ENCODE measurements at regions not wholly inside any gene's neighbourhood (a gene's known extent, or its start where the extent isn't known, plus 50 kb on each side); places are given as distances from the start of the nearest gene placed in this dataset.
"Not testable (repeated sequence)": the region's sequence is repeated elsewhere in the genome, so short reads cannot be mapped to it uniquely, and the experiment has no call there.

DNA sequence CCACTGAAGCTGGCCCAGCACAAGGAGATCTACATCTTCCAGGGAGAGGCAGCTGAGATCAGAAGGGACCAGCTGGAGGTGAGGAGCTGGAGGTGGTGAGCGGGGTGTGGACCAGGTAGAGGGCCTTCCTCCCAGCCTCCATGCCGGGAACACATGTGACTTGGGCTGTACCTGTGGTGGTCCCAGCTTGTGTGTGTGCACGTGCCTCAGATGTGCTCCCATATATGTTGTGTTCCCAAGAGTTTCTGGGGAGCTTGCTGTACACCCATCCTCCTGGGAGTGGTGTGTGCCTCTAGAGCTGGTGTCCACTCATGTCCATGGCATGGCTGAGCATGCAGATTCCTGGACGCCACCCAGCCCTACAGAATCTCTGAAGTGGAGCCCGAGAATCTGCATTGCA lies 183.7 kb upstream of the AKAP13 start:
- DNase-seq (ENCODE audit: low read depth); H3K4me3 ChIP-seq (ENCODE audit: low read depth, low read length): not testable (repeated sequence)

DNA sequence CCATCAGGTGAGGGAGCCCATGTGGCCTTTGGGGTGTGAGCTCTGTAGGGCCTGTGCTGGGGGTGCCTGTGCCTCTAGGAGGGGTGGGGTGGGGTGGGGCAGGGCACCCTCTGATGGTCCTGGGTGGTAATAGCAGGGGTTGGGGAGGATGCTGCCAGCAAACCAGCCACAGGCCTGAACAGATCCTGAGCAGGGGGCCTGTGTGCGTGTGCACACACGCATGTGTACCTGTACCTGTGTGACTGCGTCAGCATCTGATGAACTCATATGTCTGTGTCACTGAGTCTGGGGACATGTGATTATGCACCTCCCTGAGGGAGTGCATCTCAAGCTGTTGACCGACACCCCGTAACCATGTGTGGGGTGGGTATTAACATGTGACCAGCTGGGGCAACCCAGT lies 182.8 kb upstream of the AKAP13 start:
- not testable (repeated sequence) for H3K4me3 ChIP-seq (ENCODE audit: low read depth, low read length); DNase-seq (ENCODE audit: low read depth)

DNA sequence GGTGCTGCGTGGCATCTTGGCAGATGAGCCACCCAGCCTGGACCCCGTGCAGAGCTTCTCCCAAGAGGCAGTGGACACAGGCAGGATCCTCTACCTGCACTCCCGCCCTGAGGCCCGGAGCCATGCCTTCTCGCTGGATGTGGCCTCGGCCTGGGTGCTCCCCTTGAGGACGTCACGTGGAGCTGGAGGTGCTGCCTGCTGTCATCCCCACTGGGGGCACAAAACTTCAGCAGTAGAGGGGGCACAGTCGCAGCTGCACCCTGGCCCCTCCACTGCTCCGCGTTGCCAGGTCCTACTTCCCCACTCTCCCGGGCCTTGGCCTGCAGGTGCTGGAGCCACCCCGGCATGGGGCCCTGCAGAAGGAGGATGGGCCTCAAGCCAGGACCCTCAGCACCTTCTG lies 182.0 kb upstream of the AKAP13 start:
- not testable (repeated sequence) for H3K4me3 ChIP-seq (ENCODE audit: low read depth, low read length); DNase-seq (ENCODE audit: low read depth)

DNA sequence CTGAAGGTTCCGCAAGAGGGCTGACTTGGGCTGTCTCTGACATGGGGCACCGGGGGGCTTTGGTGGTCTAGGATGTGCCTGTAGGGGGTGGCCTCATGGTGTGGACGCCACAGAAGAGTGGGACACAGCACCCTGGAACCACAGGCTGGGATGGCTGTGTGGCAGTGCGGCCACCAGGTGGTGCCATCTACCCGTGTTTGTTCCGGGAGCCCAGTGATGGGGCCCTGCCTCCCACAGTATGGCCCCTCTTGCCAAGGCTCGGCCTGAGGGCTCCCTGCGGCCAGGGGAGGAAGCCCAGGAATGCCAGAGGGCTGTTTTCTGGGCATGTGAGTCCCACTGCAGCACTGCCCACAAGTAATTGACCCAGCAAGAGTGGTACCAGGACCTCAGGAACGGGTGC lies 180.2 kb upstream of the AKAP13 start:
- H3K4me3 ChIP-seq (ENCODE audit: low read depth, low read length); DNase-seq (ENCODE audit: low read depth): not testable (repeated sequence)

DNA sequence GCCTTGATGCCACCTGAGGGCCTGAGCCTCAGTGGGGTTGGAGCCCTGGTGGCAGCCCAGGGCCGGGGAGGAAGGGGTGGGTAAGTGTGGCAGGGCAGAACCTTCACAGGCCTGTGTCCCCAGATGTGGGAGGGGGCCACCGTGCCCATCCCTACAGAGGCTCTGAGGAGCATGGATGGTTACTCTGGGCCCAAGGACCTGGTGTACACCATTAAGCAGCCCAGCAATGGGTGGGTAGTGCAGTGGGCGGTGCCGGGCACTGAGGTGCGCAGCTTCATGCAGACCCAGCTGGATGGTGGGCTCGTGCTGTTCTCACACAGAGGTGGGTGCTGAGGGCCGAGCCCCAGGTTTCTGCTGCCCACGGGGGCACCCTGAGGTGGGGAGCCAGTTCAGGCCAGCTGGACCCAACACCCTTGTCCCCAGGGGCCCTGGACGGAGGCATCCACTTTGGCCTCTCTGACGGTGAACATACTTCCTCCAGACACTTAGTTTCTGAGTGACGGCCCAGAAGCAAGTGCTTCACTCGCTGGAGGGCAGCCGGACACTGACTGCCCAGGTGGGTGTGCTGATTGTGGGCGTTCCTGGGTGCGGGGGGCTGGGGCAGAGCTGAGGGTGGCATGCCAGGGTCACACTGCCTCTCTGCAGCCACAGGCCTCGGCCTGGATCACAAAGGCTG lies 179.1 kb upstream of the AKAP13 start:
- not testable (repeated sequence) for H3K4me3 ChIP-seq (ENCODE audit: low read depth, low read length); DNase-seq (ENCODE audit: low read depth)

DNA sequence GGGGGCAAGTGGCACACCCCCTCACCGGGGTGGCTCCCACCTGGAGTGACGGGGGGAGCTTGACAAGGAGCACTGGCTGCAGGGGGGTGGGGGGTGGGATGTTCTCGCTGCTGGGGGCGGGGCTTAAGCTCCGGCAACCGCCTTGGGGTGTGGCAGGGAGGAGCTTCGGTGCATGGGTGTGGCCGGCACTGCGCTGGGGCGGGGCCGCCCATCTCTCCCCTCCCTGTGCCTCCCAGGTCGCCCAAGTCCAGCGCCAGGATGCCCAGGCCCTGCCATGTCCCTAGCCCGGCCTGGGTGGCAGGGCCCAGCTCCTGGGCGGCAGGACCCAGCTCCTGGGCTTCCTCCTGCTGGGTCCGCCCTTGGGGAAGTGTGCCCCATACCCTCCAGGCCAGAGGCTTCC lies 175.9 kb upstream of the AKAP13 start:
- H3K4me3 ChIP-seq (ENCODE audit: low read depth, low read length); DNase-seq (ENCODE audit: low read depth): not testable (repeated sequence)

DNA sequence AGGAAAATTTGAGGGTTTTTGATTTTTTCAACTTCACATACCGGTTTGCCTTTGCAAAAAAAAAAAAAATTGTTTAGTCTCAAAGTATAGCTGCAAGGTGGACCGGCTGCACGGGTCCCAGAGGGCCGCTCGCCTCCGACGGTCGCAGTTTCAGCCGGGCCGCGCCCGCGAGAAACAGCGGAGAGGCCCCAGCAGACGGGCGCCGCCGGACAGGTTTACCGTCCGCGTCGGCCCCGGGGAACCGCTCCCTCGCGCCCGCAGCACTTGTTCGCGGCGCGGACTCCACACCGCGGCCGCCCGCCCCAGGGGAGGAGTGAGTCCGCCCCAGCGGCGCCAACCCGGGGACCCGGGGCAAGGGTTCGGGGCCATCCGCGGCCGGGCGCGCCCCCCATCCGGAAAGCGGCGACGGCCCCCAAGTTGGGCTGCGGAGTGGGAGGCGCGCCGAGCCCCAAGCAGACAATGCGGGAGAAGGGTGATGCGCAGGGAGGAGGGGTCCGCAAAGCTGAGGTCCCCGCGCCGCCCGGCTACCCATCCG lies 146.5 kb upstream of the AKAP13 start:
- not testable (repeated sequence) for DNase-seq (ENCODE audit: low read depth); H3K4me3 ChIP-seq (ENCODE audit: low read depth, low read length)

DNA sequence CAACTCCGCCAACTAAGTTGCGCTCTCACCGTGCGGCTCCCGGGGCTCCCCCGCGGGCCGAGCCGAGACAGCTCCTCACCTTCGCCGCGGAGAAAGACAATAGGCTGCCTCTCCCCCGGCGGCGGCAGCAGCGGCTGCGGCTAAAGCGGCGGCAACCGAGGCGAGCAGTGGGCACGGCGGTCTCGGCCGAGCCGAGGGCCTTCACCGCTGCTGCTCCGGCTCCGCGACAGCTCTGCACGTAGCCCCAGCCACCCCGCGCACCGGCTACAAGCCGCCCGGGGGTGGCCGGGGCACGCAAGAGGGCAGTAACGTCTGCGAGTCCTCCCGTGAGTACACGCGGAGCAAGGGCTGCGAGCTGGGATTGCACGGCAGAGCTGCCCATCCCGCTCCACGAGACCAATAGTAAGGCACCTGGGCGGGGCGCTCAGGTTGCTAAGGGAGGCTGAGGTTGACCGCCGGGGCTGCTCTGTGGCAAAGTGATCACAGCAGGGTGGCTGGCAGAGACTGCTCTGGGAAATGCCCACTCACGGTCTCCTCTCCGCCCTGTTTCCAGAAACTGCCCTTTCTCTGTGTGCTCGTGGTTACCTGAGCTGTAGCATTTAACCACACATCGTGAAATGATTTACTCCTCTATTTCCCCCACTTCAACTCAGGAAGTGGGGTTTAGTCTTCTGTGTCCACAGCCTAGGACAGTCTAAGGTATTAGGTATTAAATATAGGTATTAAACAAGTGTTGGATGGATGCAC lies 145.8 kb upstream of the AKAP13 start:
- H3K4me3 ChIP-seq (ENCODE audit: low read depth, low read length); DNase-seq (ENCODE audit: low read depth): not testable (repeated sequence)

DNA sequence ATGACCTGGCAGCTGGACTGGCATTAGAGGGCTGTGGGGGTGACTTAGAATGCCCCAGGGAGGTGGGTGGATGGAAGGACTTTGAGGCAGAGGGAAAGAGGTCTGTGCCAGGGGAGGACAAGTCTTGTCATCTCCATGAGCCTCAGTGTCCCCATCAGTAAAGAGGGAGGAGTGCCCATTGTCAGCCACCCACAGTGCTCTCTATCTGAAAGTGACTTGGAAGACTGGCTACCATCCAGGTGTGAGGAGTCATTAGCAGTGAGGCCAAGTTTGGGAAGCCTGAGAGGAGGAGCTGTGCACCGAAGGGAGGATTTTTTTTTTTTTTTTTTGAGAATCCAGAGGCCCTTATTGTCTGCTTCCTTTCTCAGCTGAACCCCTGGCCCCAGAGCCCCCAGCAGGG lies 136.3 kb upstream of the AKAP13 start:
- DNase-seq (ENCODE audit: low read depth); H3K4me3 ChIP-seq (ENCODE audit: low read depth, low read length): not testable (repeated sequence)

DNA sequence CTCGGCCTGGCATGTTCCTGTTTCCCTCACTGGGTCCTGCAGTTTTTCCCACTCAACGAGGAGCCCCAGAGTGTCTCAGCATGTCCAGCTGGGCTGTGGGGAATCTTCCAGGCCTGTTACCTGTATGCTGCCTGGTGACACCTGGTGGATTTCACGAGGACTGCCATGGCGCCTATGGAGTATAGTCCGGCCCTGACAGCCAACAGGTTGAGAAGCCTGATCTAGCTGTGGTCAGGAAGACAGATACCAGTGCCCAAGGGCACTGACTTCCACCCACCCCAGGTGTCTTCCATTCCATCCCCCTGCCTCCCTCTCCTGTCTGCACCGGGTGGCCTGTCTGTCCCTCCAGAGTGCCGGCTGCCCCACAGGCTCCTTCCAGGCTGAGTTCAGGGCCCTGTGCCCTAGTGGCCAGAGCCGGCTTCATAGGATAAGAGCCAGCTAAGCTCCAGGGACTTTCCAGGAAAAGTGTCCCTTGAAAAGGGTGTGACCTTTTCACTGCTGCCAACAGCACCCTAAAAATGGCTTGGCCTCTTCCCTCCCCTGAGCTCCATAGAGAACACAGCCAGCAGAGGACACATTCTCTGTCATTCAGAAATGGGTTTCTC lies 129.4 kb upstream of the AKAP13 start:
- not testable (repeated sequence) for H3K4me3 ChIP-seq (ENCODE audit: low read depth, low read length)
- peak; percentile 16 for DNase-seq (ENCODE audit: low read depth)

DNA sequence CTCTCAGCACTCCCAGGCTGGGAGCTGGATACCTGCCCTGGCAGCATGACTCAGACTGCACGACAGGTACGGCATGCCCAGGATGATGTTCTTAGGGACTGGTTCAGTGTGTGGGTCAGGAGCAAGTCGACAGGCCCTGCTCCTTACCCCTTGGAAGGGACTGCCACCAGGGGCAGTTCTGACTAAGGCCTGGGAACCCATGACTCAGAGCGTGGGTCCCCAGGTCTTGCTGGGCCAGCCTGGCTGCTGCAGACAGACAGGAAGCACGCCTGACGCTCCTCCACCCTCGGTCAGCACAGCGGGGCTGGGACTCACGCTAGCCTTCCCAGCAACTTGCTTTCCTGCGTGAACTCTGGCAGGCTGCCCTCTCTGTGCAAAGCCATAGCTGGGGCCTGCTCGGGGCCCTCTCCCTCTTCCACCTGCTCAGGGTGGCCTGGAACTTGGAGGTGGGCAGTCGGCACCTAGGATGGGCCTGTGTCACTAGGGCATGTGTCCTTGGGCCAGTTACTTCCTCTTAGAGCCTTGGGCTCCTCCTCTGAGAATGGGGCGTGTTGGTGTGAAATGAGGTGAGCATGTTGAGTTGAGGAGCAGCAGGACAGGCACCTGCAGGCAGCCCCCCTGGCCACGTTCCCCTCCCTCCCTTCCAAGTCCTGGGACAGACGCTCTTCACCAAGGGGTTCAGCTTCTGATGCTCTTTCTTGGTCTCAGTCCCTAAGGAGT lies 127.0 kb upstream of the AKAP13 start:
- TF ChIP-seq, protein P1, sequence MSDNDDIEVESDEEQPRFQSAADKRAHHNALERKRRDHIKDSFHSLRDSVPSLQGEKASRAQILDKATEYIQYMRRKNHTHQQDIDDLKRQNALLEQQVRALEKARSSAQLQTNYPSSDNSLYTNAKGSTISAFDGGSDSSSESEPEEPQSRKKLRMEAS (IDR thresholded peaks at IDR 0.05; ENCODE audit: low read depth, low read length) = peak; percentile 44
- H3K4me3 ChIP-seq (ENCODE audit: low read depth, low read length) = not testable (repeated sequence)
- DNase-seq (ENCODE audit: low read depth) = peak; percentile 66

DNA sequence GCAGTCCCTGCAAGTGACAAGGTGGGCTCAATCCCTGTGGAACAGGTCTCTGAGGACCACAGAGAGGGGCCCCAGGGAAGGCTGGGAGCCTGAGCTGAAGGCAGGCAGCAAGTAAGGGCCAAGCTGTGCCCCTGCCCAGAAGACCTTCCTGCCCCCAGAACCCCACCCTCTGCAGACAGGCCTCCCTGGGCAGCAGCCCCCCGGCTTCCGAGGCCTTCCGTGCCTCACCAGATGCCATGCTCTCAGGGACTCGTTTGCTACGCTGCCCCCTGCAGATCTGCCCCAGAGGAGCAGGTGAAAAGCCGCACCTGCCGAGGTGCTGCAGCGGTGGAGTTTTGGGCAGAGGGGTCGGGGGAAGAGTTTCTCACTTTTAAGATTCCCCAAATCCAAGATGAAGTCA lies 125.4 kb upstream of the AKAP13 start:
- DNase-seq (ENCODE audit: low read depth); H3K4me3 ChIP-seq (ENCODE audit: low read depth, low read length): not testable (repeated sequence)

DNA sequence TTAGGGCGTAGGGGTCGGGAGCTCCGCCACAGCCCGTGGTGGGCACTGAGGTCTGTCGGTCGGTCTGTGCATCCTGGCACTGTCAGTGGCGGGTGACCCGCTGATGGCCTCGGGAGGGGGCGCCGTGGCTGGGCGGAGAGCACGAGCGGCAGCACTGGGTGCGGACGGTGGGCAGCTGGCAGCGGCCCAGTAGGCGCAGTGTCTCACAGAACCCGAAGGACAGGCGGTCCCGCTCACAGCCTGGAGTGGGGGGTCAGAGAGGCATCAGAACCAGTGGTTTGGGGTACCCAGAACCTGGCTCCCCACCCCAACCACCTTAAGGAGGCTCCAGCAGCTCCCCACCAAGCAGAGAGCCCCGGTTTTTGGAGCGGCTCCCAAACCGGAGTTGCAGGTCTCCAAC lies 124.9 kb upstream of the AKAP13 start:
- not testable (repeated sequence) for DNase-seq (ENCODE audit: low read depth); H3K4me3 ChIP-seq (ENCODE audit: low read depth, low read length)

DNA sequence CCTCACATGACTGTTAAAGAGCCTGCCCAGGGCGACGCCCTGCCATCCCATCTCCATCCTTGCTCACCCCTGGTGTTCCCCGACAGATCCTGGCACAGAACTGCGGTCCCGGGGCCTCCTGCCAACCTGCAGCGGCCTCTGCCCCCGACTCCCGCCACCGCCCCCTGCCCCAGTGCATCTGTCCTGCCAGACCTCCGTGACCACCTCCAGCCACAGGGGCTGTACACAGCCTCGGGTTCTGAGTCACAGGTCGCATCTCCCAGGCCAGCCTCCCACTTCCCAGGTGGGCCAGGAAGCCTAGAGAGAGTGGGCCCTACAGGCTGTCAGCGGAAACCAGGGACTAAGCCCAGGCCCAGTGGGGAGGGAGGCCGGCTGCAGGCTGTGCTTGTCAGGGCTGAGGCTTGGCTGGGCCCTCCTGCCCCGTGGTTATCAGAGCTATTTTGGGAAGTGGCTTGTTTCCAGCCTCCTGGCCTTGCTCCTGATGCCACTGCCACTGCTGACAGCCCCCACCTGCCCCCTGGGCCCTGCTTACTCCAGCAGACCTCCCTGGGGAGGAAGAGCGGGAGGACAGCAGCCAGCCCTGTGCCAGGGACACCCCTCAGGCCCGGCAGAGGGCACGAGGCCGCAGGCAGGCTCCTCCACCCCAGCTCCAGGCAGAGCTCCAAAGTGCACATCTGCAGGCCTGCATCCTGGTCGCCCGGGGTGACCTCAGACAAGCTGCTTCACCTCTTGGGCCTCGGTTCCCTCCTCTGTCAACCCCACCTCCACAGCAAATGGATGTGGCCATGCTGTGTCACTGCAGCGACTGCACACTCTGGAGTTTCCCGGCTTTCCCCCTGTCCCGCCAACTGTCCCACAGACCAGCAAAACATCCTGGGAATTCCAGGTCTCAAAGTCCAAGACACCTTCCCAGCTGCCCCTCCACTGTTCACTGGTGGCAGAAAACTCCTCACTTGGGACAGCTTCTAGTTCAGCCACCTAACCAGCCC lies 124.1 kb upstream of the AKAP13 start:
- H3K4me3 ChIP-seq (ENCODE audit: low read depth, low read length) = not testable (repeated sequence)
- DNase-seq (ENCODE audit: low read depth) = peak; percentile 48

DNA sequence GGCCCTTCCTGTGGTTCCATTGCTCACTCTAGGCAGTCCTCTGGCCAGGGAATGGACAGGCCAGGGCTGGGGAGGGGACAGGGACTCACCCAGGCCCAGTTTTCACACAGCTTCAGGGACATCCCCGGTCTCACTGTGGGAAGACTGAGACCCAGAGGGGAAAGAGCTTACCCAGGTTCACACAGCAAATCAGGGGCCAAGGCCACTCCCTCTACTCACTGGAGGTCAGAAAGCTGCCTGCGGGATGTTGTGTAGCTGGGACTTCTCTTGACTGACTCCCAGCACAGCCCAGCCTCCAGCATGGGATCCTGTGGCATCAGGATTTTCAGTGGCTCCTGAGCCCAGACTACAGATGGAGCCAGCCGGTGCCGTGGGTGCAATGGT lies 122.3 kb upstream of the AKAP13 start:
- not testable (repeated sequence) for DNase-seq (ENCODE audit: low read depth); H3K4me3 ChIP-seq (ENCODE audit: low read depth, low read length)

DNA sequence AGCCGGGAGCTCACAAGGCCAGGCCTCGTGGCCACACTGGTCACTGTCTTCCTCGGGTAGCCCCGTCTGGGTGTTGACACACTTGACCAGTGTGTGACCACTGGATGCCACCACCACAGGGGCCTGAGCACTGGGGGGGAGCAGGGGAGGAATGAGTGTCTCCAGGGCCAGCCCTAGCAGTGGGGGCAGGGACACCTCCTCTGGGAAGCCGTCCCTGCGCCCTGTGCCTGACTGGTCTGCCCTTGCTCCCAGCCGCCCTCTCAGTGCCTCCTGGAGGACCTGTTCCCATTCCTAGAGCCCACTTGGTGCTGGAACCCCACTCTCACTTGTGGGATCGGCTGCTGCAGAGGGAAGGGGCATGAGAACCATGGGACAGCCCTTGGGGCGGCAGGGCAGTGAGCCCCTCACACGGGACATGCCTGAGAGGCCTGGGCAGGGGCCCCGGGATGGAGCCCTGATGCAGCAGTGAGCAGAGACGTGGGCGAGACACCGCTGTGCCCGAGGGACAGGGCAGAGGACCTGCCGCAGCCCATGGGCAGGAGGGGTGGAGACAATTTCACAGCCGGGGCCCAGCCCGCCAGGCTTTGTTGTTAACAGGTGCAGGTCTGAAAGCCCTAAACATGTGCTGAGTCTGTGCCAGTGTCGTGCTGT lies 121.7 kb upstream of the AKAP13 start:
- H3K4me3 ChIP-seq (ENCODE audit: low read depth, low read length); DNase-seq (ENCODE audit: low read depth): not testable (repeated sequence)

DNA sequence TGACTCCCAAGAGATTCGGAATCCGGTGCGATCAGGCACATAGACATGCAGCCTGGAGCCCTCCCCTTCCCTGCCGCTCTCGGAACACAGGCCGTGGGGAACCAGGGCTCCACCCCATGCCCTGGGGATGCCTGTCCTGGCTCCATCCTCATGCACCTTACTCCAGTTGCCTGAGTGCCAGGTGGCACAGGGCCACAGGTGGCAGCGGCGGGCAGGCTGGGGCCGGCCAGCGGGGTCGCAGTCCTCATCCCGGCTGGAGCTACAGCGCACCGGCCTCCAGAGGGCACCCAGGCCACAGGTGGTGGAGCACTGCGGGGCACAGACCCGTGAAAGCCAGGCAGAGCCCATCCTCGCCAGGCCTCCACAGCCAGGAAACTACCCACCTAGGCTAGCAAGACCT lies 119.9 kb upstream of the AKAP13 start:
- H3K4me3 ChIP-seq (ENCODE audit: low read depth, low read length); DNase-seq (ENCODE audit: low read depth): not testable (repeated sequence)
